IMR-90 (cell line): ENCODE measurements at regions not wholly inside any gene's neighbourhood (a gene's known extent, or its start where the extent isn't known, plus 50 kb on each side); places are given as distances from the start of the nearest gene placed in this dataset.

Source experiments
- ATAC-seq: fragments of 200-7000 bp; cut with Tn5 transposase; 2 replicates; pipeline ENCODE4 v1.9.1; 2020; ENCODE audit warnings: low read depth, mild to moderate bottlenecking, moderate library complexity
- BruUV-seq: library from RNA; stranded (reverse); fragments of 400-500 nt; replicated peaks from 2 replicates; lab custom pipeline; 2021; lab: Mats Ljungman, UMichigan
- CTCF ChIA-PET: fragments of 300-600 bp; formaldehyde crosslinking; extraction: SDS; loops from one replicate; lab custom pipeline; 2021; ENCODE audit warnings: antibody characterized with exemption; lab: Yijun Ruan, JAX
- POLR2A ChIA-PET: fragments of 300-600 bp; sonication (Branson Sonifier 250); formaldehyde crosslinking; loops from one replicate; lab custom pipeline; 2022; ENCODE audit warnings: antibody characterized with exemption; ENCODE audit not compliant: unreplicated experiment; lab: Charles Lee
- DNase-seq: peaks from one replicate; pipeline ENCODE4 v3.0.0; 2013
- H2AFZ ChIP-seq: replicated peaks from 2 replicates; pipeline ENCODE3; 2013; ENCODE audit warnings: low read length, mild to moderate bottlenecking; ENCODE audit not compliant: poor library complexity
- H2AK5ac ChIP-seq: 2 replicates; pipeline ENCODE4 v1.6.1; 2013; ENCODE audit warnings: low read depth, low read length, inconsistent platforms
- H2AK9ac ChIP-seq: replicated peaks from 2 replicates; pipeline ENCODE3; 2013; ENCODE audit warnings: mild to moderate bottlenecking, low read depth, low read length, moderate library complexity; ENCODE audit not compliant: poor library complexity
- H2BK120ac ChIP-seq: 2 replicates; pipeline ENCODE4 v1.6.1; 2013; ENCODE audit warnings: low read depth, low read length, inconsistent platforms
- H2BK15ac ChIP-seq: 3 replicates; pipeline ENCODE4 v1.6.1; 2013; ENCODE audit warnings: low read depth, low read length, inconsistent platforms
- H2BK20ac ChIP-seq: 2 replicates; pipeline ENCODE4 v1.6.1; 2013; ENCODE audit warnings: low read depth, mild to moderate bottlenecking, inconsistent platforms, low read length, moderate library complexity
- H2BK5ac ChIP-seq: 2 replicates; pipeline ENCODE4 v1.6.1; 2013; ENCODE audit warnings: mild to moderate bottlenecking, low read depth, low read length, inconsistent platforms; ENCODE audit not compliant: poor library complexity, severe bottlenecking
- H3K14ac ChIP-seq: replicated peaks from 2 replicates; pipeline ENCODE4 v1.6.1; 2013; ENCODE audit warnings: low read depth, low read length, inconsistent platforms
- H3K18ac ChIP-seq: 2 replicates; pipeline ENCODE4 v1.6.1; 2013; ENCODE audit warnings: low read depth, low read length, control low read depth
- H3K23ac ChIP-seq: 2 replicates; pipeline ENCODE4 v1.6.1; 2013; ENCODE audit warnings: low read depth, low read length, inconsistent platforms
- H3K27ac ChIP-seq: 2 replicates; pipeline ENCODE4 v1.5.1; 2013; ENCODE audit warnings: mild to moderate bottlenecking, control low read depth, low read length; ENCODE audit not compliant: insufficient read depth
- H3K27me3 ChIP-seq: 2 replicates; pipeline ENCODE4 v1.6.1; 2013; ENCODE audit warnings: low read length; ENCODE audit not compliant: control insufficient read depth, insufficient read depth
- H3K36me3 ChIP-seq: 2 replicates; pipeline ENCODE4 v1.6.1; 2013; ENCODE audit warnings: low read length, mixed read lengths; ENCODE audit not compliant: control insufficient read depth, insufficient read depth
- H3K4ac ChIP-seq: 2 replicates; pipeline ENCODE4 v1.6.1; 2013; ENCODE audit warnings: low read depth, low read length, inconsistent platforms
- H3K4me1 ChIP-seq: 2 replicates; pipeline ENCODE4 v1.6.1; 2013; ENCODE audit warnings: low read length, mixed read lengths; ENCODE audit not compliant: control insufficient read depth, insufficient read depth
- H3K4me2 ChIP-seq: 2 replicates; pipeline ENCODE4 v1.6.1; 2013; ENCODE audit warnings: low read depth, mild to moderate bottlenecking, control low read depth, low read length, moderate library complexity
- H3K4me3 ChIP-seq: 2 replicates; pipeline ENCODE4 v1.5.1; 2013; ENCODE audit warnings: low read depth, mild to moderate bottlenecking, control low read depth, low read length, moderate library complexity; ENCODE audit not compliant: insufficient read depth
- H3K56ac ChIP-seq: 2 replicates; pipeline ENCODE4 v1.6.1; 2013; ENCODE audit warnings: low read length, inconsistent platforms; ENCODE audit not compliant: insufficient read depth; ENCODE audit errors: extremely low read depth
- H3K79me1 ChIP-seq, 2 experiments: 2 replicates each; pipeline ENCODE4 v1.6.1; 2013; ENCODE audit warnings: low read length in 2 of 2, inconsistent platforms in 1 of 2, low read depth in 1 of 2
- H3K9ac ChIP-seq: 2 replicates; pipeline ENCODE4 v1.6.1; 2013; ENCODE audit warnings: low read depth, low read length, control low read depth
- H3K9me1 ChIP-seq: 2 replicates; pipeline ENCODE4 v1.6.1; 2013; ENCODE audit warnings: low read length, inconsistent platforms; ENCODE audit not compliant: insufficient read depth
- H3K9me3 ChIP-seq: 2 replicates; pipeline ENCODE4 v1.6.1; 2013; ENCODE audit warnings: low read length; ENCODE audit not compliant: control insufficient read depth, insufficient read depth
- H4K20me1 ChIP-seq: 2 replicates; pipeline ENCODE4 v1.6.1; 2013; ENCODE audit warnings: low read length, inconsistent platforms; ENCODE audit not compliant: insufficient read depth
- H4K5ac ChIP-seq: 2 replicates; pipeline ENCODE4 v1.6.1; 2013; ENCODE audit warnings: mild to moderate bottlenecking, low read depth, low read length, control low read depth
- H4K8ac ChIP-seq, 2 experiments: 2 replicates each; pipeline ENCODE4 v1.6.1; 2013; ENCODE audit warnings: low read depth in 2 of 2, low read length in 2 of 2, control low read depth in 1 of 2, inconsistent platforms in 1 of 2
- H4K91ac ChIP-seq: 2 replicates; pipeline ENCODE4 v1.6.1; 2013; ENCODE audit warnings: low read depth, low read length, inconsistent platforms; ENCODE audit not compliant: insufficient read depth
- BHLHE40 ChIP-seq: fragments of 150-350 bp; IDR thresholded peaks from 2 replicates; pipeline ENCODE4 v1.6.1; 2016; ENCODE audit warnings: mild to moderate bottlenecking, low read depth, low read length
- CEBPB ChIP-seq: IDR thresholded peaks from 2 replicates; pipeline ENCODE4 v1.6.1; 2012; ENCODE audit warnings: low read depth, low read length, improper control_type of control experiment
- CHD1 ChIP-seq: IDR thresholded peaks from 2 replicates; pipeline ENCODE4 v1.6.1; 2012; ENCODE audit warnings: low read depth, low read length, improper control_type of control experiment
- FOS ChIP-seq: fragments of 150-350 bp; IDR thresholded peaks from 2 replicates; pipeline ENCODE4 v1.6.1; 2016; ENCODE audit warnings: low read depth, low read length
- MAFK ChIP-seq: IDR thresholded peaks from 2 replicates; pipeline ENCODE4 v1.6.1; 2012; ENCODE audit warnings: low read depth, low read length, improper control_type of control experiment
- MAZ ChIP-seq: IDR thresholded peaks from 2 replicates; pipeline ENCODE4 v1.6.1; 2012; ENCODE audit warnings: low read depth, mild to moderate bottlenecking, low read length, improper control_type of control experiment, moderate library complexity, borderline replicate concordance
- MXI1 ChIP-seq: IDR thresholded peaks from 2 replicates; pipeline ENCODE4 v1.6.1; 2012; ENCODE audit warnings: low read depth, mild to moderate bottlenecking, low read length, moderate library complexity, borderline replicate concordance
- NFE2L2 ChIP-seq: fragments of 150-350 bp; IDR thresholded peaks from 2 replicates; pipeline ENCODE4 v1.6.1; 2016; ENCODE audit warnings: low read depth, mild to moderate bottlenecking, low read length
- POLR2A ChIP-seq: IDR thresholded peaks from 2 replicates; pipeline ENCODE4 v1.6.1; 2012; ENCODE audit warnings: mild to moderate bottlenecking, low read depth, low read length
- RAD21 ChIP-seq: IDR thresholded peaks from 2 replicates; pipeline ENCODE4 v1.6.1; 2012; ENCODE audit warnings: low read length, improper control_type of control experiment
- RCOR1 ChIP-seq: IDR thresholded peaks from 2 replicates; pipeline ENCODE4 v1.6.1; 2012; ENCODE audit warnings: mild to moderate bottlenecking, low read length, improper control_type of control experiment; ENCODE audit not compliant: insufficient replicate concordance
- RFX5 ChIP-seq: IDR thresholded peaks from 2 replicates; pipeline ENCODE4 v1.8.0; 2012; ENCODE audit warnings: low read depth, mild to moderate bottlenecking, low read length, moderate library complexity
- SMC3 ChIP-seq: fragments of 150-350 bp; IDR thresholded peaks from 2 replicates; pipeline ENCODE4 v1.6.1; 2016; ENCODE audit warnings: low read depth, mild to moderate bottlenecking, antibody characterized with exemption, low read length, moderate library complexity
- WGBS, 2 experiments: methylation state at CpG; one replicate each; pipeline versions ENCODE4 v1.1.5 to v1.1.7; 2013; ENCODE audit warnings: missing lambda C conversion rate in 2 of 2; ENCODE audit not compliant: insufficient read length in 1 of 2; ENCODE audit errors: extremely low coverage in 2 of 2; 5-methylcytosine and 5-hydroxymethylcytosine counted together
- dilution Hi-C: fragments of 300-500 bp; cut with HindIII; formaldehyde crosslinking; loops from one replicate; pipeline ENCODE4 v1.14.3; 2018; ENCODE audit warnings: low sequenced_read_pairs; ENCODE audit not compliant: unreplicated experiment
- in situ Hi-C: fragments of 300-500 bp; cut with MboI; formaldehyde crosslinking; loops from 3 replicates; pipeline ENCODE4 v1.14.3; 2019; ENCODE audit warnings: low sequenced_read_pairs, inconsistent platforms, mixed read lengths
- intact Hi-C: fragments of 100-400 bp; cut with micrococcal nuclease; formaldehyde crosslinking; loops from 2 replicates; pipeline ENCODE4 v1.10.0; 2022
- TF ChIP-seq, protein P1 (sequence below): conservative IDR thresholded peaks from 2 replicates; pipeline ENCODE4 v1.5.1; 2012; ENCODE audit warnings: mild to moderate bottlenecking, low read depth, low read length, improper control_type of control experiment
- TF ChIP-seq, protein P2 (sequence below): fragments of 150-350 bp; IDR thresholded peaks from 2 replicates; pipeline ENCODE4 v1.6.1; 2017; ENCODE audit warnings: mild to moderate bottlenecking, antibody characterized with exemption, low read length, low read depth
- TF ChIP-seq, protein P3 (sequence below): fragments of 150-350 bp; IDR thresholded peaks from 2 replicates; pipeline ENCODE4 v1.6.1; 2016; ENCODE audit warnings: low read depth, mild to moderate bottlenecking, low read length, moderate library complexity, borderline replicate concordance

DNA sequence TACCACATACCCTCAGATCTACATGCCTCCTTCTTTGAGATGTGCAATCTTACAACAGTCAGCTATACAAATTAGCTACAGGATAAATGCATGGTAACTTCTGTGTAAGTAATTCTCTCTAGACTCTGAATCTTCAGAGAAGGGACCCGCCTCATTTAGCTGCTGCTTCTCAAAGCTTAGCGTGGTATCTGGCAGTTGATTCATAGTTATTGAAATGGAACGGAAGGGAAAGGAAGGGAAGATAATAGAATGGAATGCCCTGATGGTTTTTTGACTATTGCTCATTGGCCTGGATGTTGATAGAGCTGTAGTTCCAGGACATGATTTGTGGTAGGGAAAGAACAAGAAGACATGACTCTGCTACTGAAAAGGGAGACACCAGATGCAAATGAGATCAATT, 498.1 kb upstream of the CRIM1 start:
- H3K36me3 ChIP-seq, result no peaks in the 10 kb centered on the region
- no peak overlapping the region for H2AFZ ChIP-seq
- no peak for ATAC-seq
- H3K56ac ChIP-seq, result no peak overlapping the region
- H4K91ac ChIP-seq, result no peak overlapping the region
- dilution Hi-C loops (no loop called here), in situ Hi-C loops (no loop called here), intact Hi-C loops (no loop called here)
- ChIA-PET POLR2A (interaction anchor here (0.6 kb wide), 1 partner anchor 148 kb away, joined by 3 read pairs; no protein-coding TSS in a partner anchor), CTCF (no interaction called here)
- no TSS peak for BruUV-seq
- H3K4me3 ChIP-seq, result no peak overlapping the region
- no peak overlapping the region for H3K23ac ChIP-seq
- no peaks in the 10 kb centered on the region for H3K9me1 ChIP-seq
- H3K4me1 ChIP-seq, result no peaks in the 10 kb centered on the region
- H3K9me3 ChIP-seq, result no peaks in the 10 kb centered on the region
- H3K14ac ChIP-seq, result no peak overlapping the region
- no peaks in the 10 kb centered on the region for H3K27me3 ChIP-seq
- no peak overlapping the region for H2BK20ac ChIP-seq
- TF ChIP-seq MXI1 (no peak), BHLHE40 (no peak), POLR2A (no peak), CHD1 (no peak), MAZ (no peak), RCOR1 (no peak), FOS (no peak), CEBPB (no peak), MAFK (no peak), RFX5 (no peak), RAD21 (no peak), NFE2L2 (no peak), SMC3 (no peak)
- TF ChIP-seq, protein P1, sequence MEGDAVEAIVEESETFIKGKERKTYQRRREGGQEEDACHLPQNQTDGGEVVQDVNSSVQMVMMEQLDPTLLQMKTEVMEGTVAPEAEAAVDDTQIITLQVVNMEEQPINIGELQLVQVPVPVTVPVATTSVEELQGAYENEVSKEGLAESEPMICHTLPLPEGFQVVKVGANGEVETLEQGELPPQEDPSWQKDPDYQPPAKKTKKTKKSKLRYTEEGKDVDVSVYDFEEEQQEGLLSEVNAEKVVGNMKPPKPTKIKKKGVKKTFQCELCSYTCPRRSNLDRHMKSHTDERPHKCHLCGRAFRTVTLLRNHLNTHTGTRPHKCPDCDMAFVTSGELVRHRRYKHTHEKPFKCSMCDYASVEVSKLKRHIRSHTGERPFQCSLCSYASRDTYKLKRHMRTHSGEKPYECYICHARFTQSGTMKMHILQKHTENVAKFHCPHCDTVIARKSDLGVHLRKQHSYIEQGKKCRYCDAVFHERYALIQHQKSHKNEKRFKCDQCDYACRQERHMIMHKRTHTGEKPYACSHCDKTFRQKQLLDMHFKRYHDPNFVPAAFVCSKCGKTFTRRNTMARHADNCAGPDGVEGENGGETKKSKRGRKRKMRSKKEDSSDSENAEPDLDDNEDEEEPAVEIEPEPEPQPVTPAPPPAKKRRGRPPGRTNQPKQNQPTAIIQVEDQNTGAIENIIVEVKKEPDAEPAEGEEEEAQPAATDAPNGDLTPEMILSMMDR, result no peak
- TF ChIP-seq, protein P2, sequence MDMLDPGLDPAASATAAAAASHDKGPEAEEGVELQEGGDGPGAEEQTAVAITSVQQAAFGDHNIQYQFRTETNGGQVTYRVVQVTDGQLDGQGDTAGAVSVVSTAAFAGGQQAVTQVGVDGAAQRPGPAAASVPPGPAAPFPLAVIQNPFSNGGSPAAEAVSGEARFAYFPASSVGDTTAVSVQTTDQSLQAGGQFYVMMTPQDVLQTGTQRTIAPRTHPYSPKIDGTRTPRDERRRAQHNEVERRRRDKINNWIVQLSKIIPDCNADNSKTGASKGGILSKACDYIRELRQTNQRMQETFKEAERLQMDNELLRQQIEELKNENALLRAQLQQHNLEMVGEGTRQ, result no peak
- TF ChIP-seq, protein P3, sequence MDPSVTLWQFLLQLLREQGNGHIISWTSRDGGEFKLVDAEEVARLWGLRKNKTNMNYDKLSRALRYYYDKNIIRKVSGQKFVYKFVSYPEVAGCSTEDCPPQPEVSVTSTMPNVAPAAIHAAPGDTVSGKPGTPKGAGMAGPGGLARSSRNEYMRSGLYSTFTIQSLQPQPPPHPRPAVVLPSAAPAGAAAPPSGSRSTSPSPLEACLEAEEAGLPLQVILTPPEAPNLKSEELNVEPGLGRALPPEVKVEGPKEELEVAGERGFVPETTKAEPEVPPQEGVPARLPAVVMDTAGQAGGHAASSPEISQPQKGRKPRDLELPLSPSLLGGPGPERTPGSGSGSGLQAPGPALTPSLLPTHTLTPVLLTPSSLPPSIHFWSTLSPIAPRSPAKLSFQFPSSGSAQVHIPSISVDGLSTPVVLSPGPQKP, result no peak
- H2AK9ac ChIP-seq, result no peak overlapping the region
- H2BK5ac ChIP-seq, result no peak overlapping the region
- DNase-seq, result no peak
- H3K18ac ChIP-seq, result no peak overlapping the region
- H2BK120ac ChIP-seq, result no peak overlapping the region
- H4K20me1 ChIP-seq, result no peaks in the 10 kb centered on the region
- no peak overlapping the region for H2BK15ac ChIP-seq
- no peaks in the 10 kb centered on the region for H3K79me1 ChIP-seq
- no peak overlapping the region for H3K4ac ChIP-seq
- no peak overlapping the region for H2AK5ac ChIP-seq
- no peak overlapping the region for H4K5ac ChIP-seq
- WGBS, 2 experiments, result 70% methylated on average over 2 of the region's 3 CpGs; no CpG with 5 or more reads in 1 of the 2 experiments
- no peak overlapping the region for H3K9ac ChIP-seq
- H4K8ac ChIP-seq, result no peak overlapping the region
- no peak overlapping the region for H3K27ac ChIP-seq
- no peak overlapping the region for H3K4me2 ChIP-seq
